ENCODE measurements at regions not wholly inside any gene's neighbourhood (a gene's known extent, or its start where the extent isn't known, plus 50 kb on each side); places are given as distances from the start of the nearest gene placed in this dataset.
"Not testable (repeated sequence)": the region's sequence is repeated elsewhere in the genome, so short reads cannot be mapped to it uniquely, and the experiment has no call there.

- H3K4me3 ChIP-seq (ENCODE audit: control insufficient read depth in 1 of 7, extremely low read depth in 1 of 7, insufficient read depth in 4 of 7, low read depth in 2 of 7, low read length in 6 of 7); H3K36me3 ChIP-seq (ENCODE audit: control insufficient read depth in 4 of 4, insufficient read depth in 4 of 4, low read length in 3 of 4); H3K4me1 ChIP-seq (ENCODE audit: control extremely low read depth in 1 of 4, control insufficient read depth in 4 of 4, insufficient read depth in 4 of 4, low read length in 3 of 4); H3K9me3 ChIP-seq (ENCODE audit: control extremely low read depth in 1 of 5, control insufficient read depth in 4 of 5, insufficient read depth in 2 of 5, low read depth in 1 of 5, low read length in 4 of 5); CTCF ChIA-PET; POLR2A ChIA-PET; DNase-seq; H3K27me3 ChIP-seq (replicated peaks in 2 of 5; ENCODE audit: control insufficient read depth in 4 of 5, insufficient read depth in 5 of 5, low read length in 4 of 5); H3K27ac ChIP-seq (ENCODE audit: insufficient read depth in 1 of 2, low read depth in 1 of 2, low read length in 2 of 2, poor library complexity in 1 of 2, severe bottlenecking in 2 of 2): not testable (repeated sequence)
- no CpG with 5 or more reads among the region's 1 CpG for WGBS (ENCODE audit: insufficient coverage)
Observed at GRCh38 chr7:76684737-76685136, 57.7 kb upstream of the POMZP3 start.

GRCh38 chr7:76683631-76684030 is 56.6 kb upstream of the POMZP3 start:
- H3K9me3 ChIP-seq (ENCODE audit: control extremely low read depth in 1 of 5, control insufficient read depth in 4 of 5, insufficient read depth in 2 of 5, low read depth in 1 of 5, low read length in 4 of 5); POLR2A ChIA-PET; H3K4me1 ChIP-seq (ENCODE audit: control extremely low read depth in 1 of 4, control insufficient read depth in 4 of 4, insufficient read depth in 4 of 4, low read length in 3 of 4); CTCF ChIA-PET; H3K36me3 ChIP-seq (ENCODE audit: control insufficient read depth in 4 of 4, insufficient read depth in 4 of 4, low read length in 3 of 4); H3K27me3 ChIP-seq (replicated peaks in 2 of 5; ENCODE audit: control insufficient read depth in 4 of 5, insufficient read depth in 5 of 5, low read length in 4 of 5); DNase-seq; H3K27ac ChIP-seq (ENCODE audit: insufficient read depth in 1 of 2, low read depth in 1 of 2, low read length in 2 of 2, poor library complexity in 1 of 2, severe bottlenecking in 2 of 2); H3K4me3 ChIP-seq (ENCODE audit: control insufficient read depth in 1 of 7, extremely low read depth in 1 of 7, insufficient read depth in 4 of 7, low read depth in 2 of 7, low read length in 6 of 7): not testable (repeated sequence)
- no CpG with 5 or more reads among the region's 1 CpG for WGBS (ENCODE audit: insufficient coverage)

DNA sequence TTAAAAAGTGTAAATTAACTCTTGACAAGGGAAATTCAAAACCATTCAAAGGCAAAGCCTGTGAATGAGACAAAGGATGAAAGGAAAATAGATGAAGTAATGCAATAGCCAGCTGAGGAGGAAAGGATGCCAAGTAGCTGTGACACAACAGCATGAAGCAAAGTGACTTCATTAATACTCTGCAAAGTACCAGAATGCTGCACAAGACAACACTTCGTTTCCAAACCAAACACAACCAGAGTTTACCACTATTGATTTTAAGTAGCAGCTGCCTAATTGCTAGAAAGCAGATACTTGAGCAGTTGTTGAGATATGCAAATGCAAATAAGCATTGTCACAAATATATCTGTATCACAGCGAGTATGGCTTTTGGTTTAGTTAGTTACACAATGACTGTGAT is 54.7 kb upstream of the POMZP3 start:
- H3K36me3 ChIP-seq (ENCODE audit: control insufficient read depth in 4 of 4, insufficient read depth in 4 of 4, low read length in 3 of 4); DNase-seq; POLR2A ChIA-PET; CTCF ChIA-PET; H3K27me3 ChIP-seq (replicated peaks in 2 of 5; ENCODE audit: control insufficient read depth in 4 of 5, insufficient read depth in 5 of 5, low read length in 4 of 5); H3K4me1 ChIP-seq (ENCODE audit: control extremely low read depth in 1 of 4, control insufficient read depth in 4 of 4, insufficient read depth in 4 of 4, low read length in 3 of 4); H3K4me3 ChIP-seq (ENCODE audit: control insufficient read depth in 1 of 7, extremely low read depth in 1 of 7, insufficient read depth in 4 of 7, low read depth in 2 of 7, low read length in 6 of 7); H3K27ac ChIP-seq (ENCODE audit: insufficient read depth in 1 of 2, low read depth in 1 of 2, low read length in 2 of 2, poor library complexity in 1 of 2, severe bottlenecking in 2 of 2); H3K9me3 ChIP-seq (ENCODE audit: control extremely low read depth in 1 of 5, control insufficient read depth in 4 of 5, insufficient read depth in 2 of 5, low read depth in 1 of 5, low read length in 4 of 5): not testable (repeated sequence)
- no CpG with 5 or more reads among the region's 2 CpGs for WGBS (ENCODE audit: insufficient coverage)

DNA sequence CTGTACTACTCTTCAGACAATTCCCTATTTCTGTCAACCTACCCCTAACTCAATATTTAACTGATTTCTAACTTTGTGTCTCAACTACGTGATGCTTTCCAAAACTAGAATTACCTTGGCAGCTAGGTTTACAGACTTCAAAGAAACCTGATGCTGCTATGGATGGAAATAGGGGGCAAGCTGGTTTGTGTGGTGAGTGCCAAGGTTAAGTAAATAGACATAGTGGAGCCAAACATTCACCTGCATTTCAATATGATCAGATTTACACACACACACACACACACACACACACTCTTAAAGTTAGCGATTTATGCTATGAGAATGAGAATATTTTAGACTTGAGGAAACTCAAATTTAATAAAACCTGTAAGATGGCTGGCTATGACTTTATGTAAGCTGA is 52.1 kb upstream of the POMZP3 start:
- H3K9me3 ChIP-seq (ENCODE audit: control extremely low read depth in 1 of 5, control insufficient read depth in 4 of 5, insufficient read depth in 2 of 5, low read depth in 1 of 5, low read length in 4 of 5); H3K4me1 ChIP-seq (ENCODE audit: control extremely low read depth in 1 of 4, control insufficient read depth in 4 of 4, insufficient read depth in 4 of 4, low read length in 3 of 4); H3K27ac ChIP-seq (ENCODE audit: insufficient read depth in 1 of 2, low read depth in 1 of 2, low read length in 2 of 2, poor library complexity in 1 of 2, severe bottlenecking in 2 of 2); H3K4me3 ChIP-seq (ENCODE audit: control insufficient read depth in 1 of 7, extremely low read depth in 1 of 7, insufficient read depth in 4 of 7, low read depth in 2 of 7, low read length in 6 of 7); POLR2A ChIA-PET; DNase-seq; H3K36me3 ChIP-seq (ENCODE audit: control insufficient read depth in 4 of 4, insufficient read depth in 4 of 4, low read length in 3 of 4); H3K27me3 ChIP-seq (replicated peaks in 2 of 5; ENCODE audit: control insufficient read depth in 4 of 5, insufficient read depth in 5 of 5, low read length in 4 of 5); CTCF ChIA-PET: not testable (repeated sequence)
- WGBS (ENCODE audit: insufficient coverage): no CpG with 5 or more reads among the region's 2 CpGs

DNA sequence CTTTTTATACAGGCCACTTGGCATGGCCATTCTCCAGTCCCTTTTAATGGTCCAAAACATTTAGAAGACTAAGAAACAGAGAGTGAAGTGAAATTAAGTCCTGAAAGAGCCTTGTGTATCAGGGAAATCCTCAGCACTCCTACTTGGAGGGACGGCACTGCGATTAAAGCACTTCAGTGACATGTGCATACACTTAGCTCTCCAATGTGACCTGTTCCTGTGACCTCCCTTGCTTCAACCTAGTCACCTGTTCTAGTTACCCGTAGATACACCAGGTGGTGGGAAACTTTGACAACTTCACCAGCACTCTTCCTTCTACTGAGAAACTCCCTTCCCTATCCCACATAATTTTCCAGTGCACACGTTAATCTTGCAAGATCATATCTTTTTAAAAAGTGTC is 51.4 kb upstream of the POMZP3 start:
- H3K27me3 ChIP-seq (replicated peaks in 2 of 5; ENCODE audit: control insufficient read depth in 4 of 5, insufficient read depth in 5 of 5, low read length in 4 of 5); H3K27ac ChIP-seq (ENCODE audit: insufficient read depth in 1 of 2, low read depth in 1 of 2, low read length in 2 of 2, poor library complexity in 1 of 2, severe bottlenecking in 2 of 2); CTCF ChIA-PET; H3K4me1 ChIP-seq (ENCODE audit: control extremely low read depth in 1 of 4, control insufficient read depth in 4 of 4, insufficient read depth in 4 of 4, low read length in 3 of 4); H3K36me3 ChIP-seq (ENCODE audit: control insufficient read depth in 4 of 4, insufficient read depth in 4 of 4, low read length in 3 of 4); DNase-seq; POLR2A ChIA-PET; H3K9me3 ChIP-seq (ENCODE audit: control extremely low read depth in 1 of 5, control insufficient read depth in 4 of 5, insufficient read depth in 2 of 5, low read depth in 1 of 5, low read length in 4 of 5); H3K4me3 ChIP-seq (ENCODE audit: control insufficient read depth in 1 of 7, extremely low read depth in 1 of 7, insufficient read depth in 4 of 7, low read depth in 2 of 7, low read length in 6 of 7): not testable (repeated sequence)
- WGBS (ENCODE audit: insufficient coverage): no CpG with 5 or more reads among the region's 4 CpGs

DNA sequence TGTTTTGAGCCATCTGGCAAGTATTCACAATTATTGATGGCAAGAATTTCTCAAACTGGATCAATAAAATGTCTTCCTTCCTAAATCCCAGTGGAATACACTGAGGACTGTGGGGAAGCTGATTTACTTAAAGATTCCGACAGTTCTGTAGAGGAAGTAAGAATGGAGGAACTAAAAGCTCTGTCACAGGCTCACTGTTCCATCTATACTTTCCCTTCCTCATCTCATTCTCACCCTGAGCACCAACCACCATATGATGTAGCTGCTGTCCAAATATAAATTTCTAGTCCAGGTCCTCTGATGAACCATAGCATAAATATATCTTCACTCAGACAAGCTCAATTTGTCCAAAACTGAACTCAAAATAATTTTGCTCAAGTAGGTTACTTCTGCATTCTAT is 49.8 kb upstream of the POMZP3 start:
- H3K4me1 ChIP-seq (ENCODE audit: control extremely low read depth in 1 of 4, control insufficient read depth in 4 of 4, insufficient read depth in 4 of 4, low read length in 3 of 4); CTCF ChIA-PET; H3K4me3 ChIP-seq (ENCODE audit: control insufficient read depth in 1 of 7, extremely low read depth in 1 of 7, insufficient read depth in 4 of 7, low read depth in 2 of 7, low read length in 6 of 7); DNase-seq; H3K27me3 ChIP-seq (replicated peaks in 2 of 5; ENCODE audit: control insufficient read depth in 4 of 5, insufficient read depth in 5 of 5, low read length in 4 of 5); H3K9me3 ChIP-seq (ENCODE audit: control extremely low read depth in 1 of 5, control insufficient read depth in 4 of 5, insufficient read depth in 2 of 5, low read depth in 1 of 5, low read length in 4 of 5); H3K36me3 ChIP-seq (ENCODE audit: control insufficient read depth in 4 of 4, insufficient read depth in 4 of 4, low read length in 3 of 4); POLR2A ChIA-PET; H3K27ac ChIP-seq (ENCODE audit: insufficient read depth in 1 of 2, low read depth in 1 of 2, low read length in 2 of 2, poor library complexity in 1 of 2, severe bottlenecking in 2 of 2): not testable (repeated sequence)
- WGBS (ENCODE audit: insufficient coverage): no CpG with 5 or more reads among the region's 1 CpG
